OCI-LY7 (cell line): ENCODE measurements at regions not wholly inside any gene's neighbourhood (a gene's known extent, or its start where the extent isn't known, plus 50 kb on each side); places are given as distances from the start of the nearest gene placed in this dataset.

Source experiments
- BruUV-seq: library from RNA; stranded (reverse); fragments of 400-500 nt; replicated peaks from 2 replicates; lab custom pipeline; 2021; lab: Mats Ljungman, UMichigan
- CTCF ChIA-PET: fragments of 300-600 bp; sonication (Branson Sonifier 250); formaldehyde crosslinking; loops from one replicate; lab custom pipeline; 2022; ENCODE audit warnings: antibody characterized with exemption; ENCODE audit not compliant: unreplicated experiment; lab: Charles Lee
- POLR2A ChIA-PET: fragments of 300-600 bp; sonication (Branson Sonifier 250); formaldehyde crosslinking; loops from one replicate; lab custom pipeline; 2022; ENCODE audit warnings: antibody characterized with exemption; lab: Charles Lee
- DNase-seq: peaks from one replicate; pipeline ENCODE4 v3.0.0-alpha.2; 2015; ENCODE audit warnings: low spot score
- H2AFZ ChIP-seq: fragments of 200-600 bp; sonication (generic), shearing (Covaris generic); 2 replicates; pipeline ENCODE4 v1.6.1; 2014; ENCODE audit warnings: mild to moderate bottlenecking, antibody characterized with exemption, low read length, moderate library complexity
- H3K27ac ChIP-seq: fragments of 200-600 bp; sonication (generic); 2 replicates; pipeline ENCODE4 v1.5.1; 2014; ENCODE audit warnings: mixed run types, low read depth, mild to moderate bottlenecking, moderate library complexity, low read length, inconsistent platforms; ENCODE audit not compliant: poor library complexity, severe bottlenecking
- H3K36me3 ChIP-seq: fragments of 200-600 bp; sonication (generic); 2 replicates; pipeline ENCODE4 v1.6.1; 2014; ENCODE audit warnings: mild to moderate bottlenecking, antibody characterized with exemption, low read length, moderate library complexity, mixed read lengths; ENCODE audit not compliant: insufficient read depth
- H3K4me1 ChIP-seq: fragments of 200-600 bp; sonication (generic); 2 replicates; pipeline ENCODE4 v1.5.1; 2014; ENCODE audit warnings: mild to moderate bottlenecking, low read length; ENCODE audit not compliant: insufficient read depth, poor library complexity, severe bottlenecking
- H3K4me2 ChIP-seq: fragments of 200-600 bp; sonication (generic); 2 replicates; pipeline ENCODE4 v1.6.1; 2014; ENCODE audit warnings: mild to moderate bottlenecking, low read length
- H3K4me3 ChIP-seq: fragments of 200-600 bp; sonication (generic); 2 replicates; pipeline ENCODE4 v1.5.1; 2014; ENCODE audit warnings: mild to moderate bottlenecking, low read depth, low read length; ENCODE audit not compliant: poor library complexity, severe bottlenecking
- H3K79me2 ChIP-seq: fragments of 200-600 bp; sonication (generic); 2 replicates; pipeline ENCODE4 v1.6.1; 2016; ENCODE audit warnings: low read depth, mild to moderate bottlenecking, low read length, moderate library complexity, mixed read lengths; ENCODE audit not compliant: insufficient read depth
- H3K9me2 ChIP-seq: fragments of 200-600 bp; sonication (generic); 2 replicates; pipeline ENCODE4 v1.6.1; 2016; ENCODE audit warnings: mild to moderate bottlenecking, low read length, mixed read lengths; ENCODE audit not compliant: insufficient read depth
- H3K9me3 ChIP-seq: fragments of 200-600 bp; sonication (generic); 2 replicates; pipeline ENCODE4 v1.6.1; 2014; ENCODE audit warnings: mild to moderate bottlenecking, mixed run types, low read length, mixed read lengths
- H4K20me1 ChIP-seq: fragments of 200-600 bp; sonication (generic); 2 replicates; pipeline ENCODE4 v1.6.1; 2014; ENCODE audit warnings: mild to moderate bottlenecking, antibody characterized with exemption, low read length, moderate library complexity, mixed read lengths; ENCODE audit not compliant: insufficient read depth
- CTCF ChIP-seq: fragments of 200-600 bp; sonication (generic); conservative IDR thresholded peaks from 2 replicates; pipeline ENCODE4 v1.5.1; 2014; ENCODE audit warnings: mild to moderate bottlenecking, antibody characterized with exemption, low read length, moderate library complexity, mixed read lengths
- EZH2phosphoT487 ChIP-seq: fragments of 200-600 bp; sonication (generic); IDR thresholded peaks from 2 replicates; pipeline ENCODE4 v1.6.1; 2018; ENCODE audit warnings: low read depth, borderline replicate concordance, mild to moderate bottlenecking, mixed run types, antibody characterized with exemption, low read length, moderate library complexity, mixed read lengths
- intact Hi-C: fragments of 100-400 bp; cut with micrococcal nuclease; formaldehyde crosslinking; loops from one replicate; pipeline ENCODE4 v1.10.0; 2022; ENCODE audit not compliant: unreplicated experiment

- no peaks in the 10 kb centered on the region for H3K4me1 ChIP-seq
- TF ChIP-seq EZH2phosphoT487 (no peak), CTCF (no peak)
- no peaks in the 10 kb centered on the region for H3K79me2 ChIP-seq
- H2AFZ ChIP-seq, result no peak overlapping the region
- no peaks in the 10 kb centered on the region for H3K36me3 ChIP-seq
- no peak overlapping the region for H3K27ac ChIP-seq
- H3K9me2 ChIP-seq, result no peaks in the 10 kb centered on the region
- no peaks in the 10 kb centered on the region for H4K20me1 ChIP-seq
- no peak overlapping the region for H3K4me2 ChIP-seq
- no peak for DNase-seq
- CTCF ChIA-PET, result no interaction called here
- intact Hi-C loops, result no loop called here
- H3K4me3 ChIP-seq, result no peak overlapping the region
- POLR2A ChIA-PET, result interaction anchor here (0.6 kb wide), 1 partner anchor 272 kb away, joined by 4 read pairs; no protein-coding TSS in a partner anchor
- BruUV-seq, result no TSS peak
- no peaks in the 10 kb centered on the region for H3K9me3 ChIP-seq
These were observed 69.3 kb upstream of the PHYHIPL start for GRCh38 chr10:59107147-59107546.

- Histone ChIP-seq H4K20me1 (no peaks in the 10 kb centered on the region), H3K4me3 (no peak overlapping the region), H3K4me2 (no peak overlapping the region), H3K9me3 (no peaks in the 10 kb centered on the region), H3K4me1 (no peaks in the 10 kb centered on the region), H3K36me3 (no peaks in the 10 kb centered on the region), H3K9me2 (no peaks in the 10 kb centered on the region), H3K27ac (no peak overlapping the region), H3K79me2 (no peaks in the 10 kb centered on the region), H2AFZ (no peak overlapping the region)
- POLR2A ChIA-PET, result interaction anchor here (0.6 kb wide), 2 partner anchors 183 to 1029 kb away, joined by 3 to 9 read pairs; no protein-coding TSS in a partner anchor
- intact Hi-C loops, result no loop called here
- DNase-seq, result no peak
- CTCF ChIA-PET, result no interaction called here
- no TSS peak for BruUV-seq
- TF ChIP-seq CTCF (no peak), EZH2phosphoT487 (no peak)
These were observed 68.1 kb upstream of the PHYHIPL start for GRCh38 chr10:59108296-59108870.

GRCh38 chr10:59108886-59109288 lies 67.6 kb upstream of the PHYHIPL start:
- intact Hi-C loops, result no loop called here
- TF ChIP-seq EZH2phosphoT487 (no peak), CTCF (no peak)
- ChIA-PET CTCF (no interaction called here), POLR2A (interaction anchor here (0.6 kb wide), 1 partner anchor 1028 kb away, joined by 9 read pairs; no protein-coding TSS in a partner anchor)
- BruUV-seq, result no TSS peak
- no peaks in the 10 kb centered on the region for H3K4me1 ChIP-seq
- H2AFZ ChIP-seq, result no peak overlapping the region
- H3K79me2 ChIP-seq, result no peaks in the 10 kb centered on the region
- no peak overlapping the region for H3K4me3 ChIP-seq
- H3K27ac ChIP-seq, result no peak overlapping the region
- H4K20me1 ChIP-seq, result no peaks in the 10 kb centered on the region
- no peaks in the 10 kb centered on the region for H3K9me2 ChIP-seq
- H3K9me3 ChIP-seq, result no peaks in the 10 kb centered on the region
- no peak for DNase-seq
- no peak overlapping the region for H3K4me2 ChIP-seq
- H3K36me3 ChIP-seq, result no peaks in the 10 kb centered on the region
